ENCODE measurements at regions not wholly inside any gene's neighbourhood (a gene's known extent, or its start where the extent isn't known, plus 50 kb on each side); places are given as distances from the start of the nearest gene placed in this dataset.
A peak's percentile ranks its signal among the peaks of the same experiment; 100 is the strongest.
"Not testable (repeated sequence)": the region's sequence is repeated elsewhere in the genome, so short reads cannot be mapped to it uniquely, and the experiment has no call there.

- H3K4me1 ChIP-seq (ENCODE audit: insufficient read depth, low read length) = no peaks in the 10 kb centered on the region
- H3K9me3 ChIP-seq (ENCODE audit: low read length) = no peaks in the 10 kb centered on the region
- H3K27me3 Mint-ChIP-seq = peaks cover 20 to 36% of the 10 kb centered on the region in 2 donors
- no peaks in the 10 kb centered on the region for H3K4me1 Mint-ChIP-seq
- H3K27ac ChIP-seq (ENCODE audit: low read depth, low read length) = no peak overlapping the region
- H3K27ac Mint-ChIP-seq = no peak overlapping the region
- no peak overlapping the region for H3K4me3 ChIP-seq (ENCODE audit: low read length)
- POLR2A ChIA-PET = no interaction called here
- no peaks in the 10 kb centered on the region for H3K36me3 ChIP-seq (ENCODE audit: insufficient read depth, low read length)
- no peak overlapping the region for H3K4me3 Mint-ChIP-seq
- no peaks in the 10 kb centered on the region for H3K36me3 Mint-ChIP-seq
- CTCF ChIA-PET = no interaction called here
- DNase-seq = no peak
- no peaks in the 10 kb centered on the region for H3K9me3 Mint-ChIP-seq
- no peaks in the 10 kb centered on the region for H3K27me3 ChIP-seq (ENCODE audit: insufficient read depth, low read length, poor library complexity, severe bottlenecking)
These were observed 69.5 kb upstream of the TCL1B start for GRCh38 chr14:95616745-95617144.

GRCh38 chr14:95619785-95620417, 66.3 kb upstream of the TCL1B start:
- H3K27me3 ChIP-seq (ENCODE audit: insufficient read depth, low read length, poor library complexity, severe bottlenecking) = no peaks in the 10 kb centered on the region
- DNase-seq = no peak
- no peaks in the 10 kb centered on the region for H3K9me3 ChIP-seq (ENCODE audit: low read length)
- H3K36me3 Mint-ChIP-seq = no peaks in the 10 kb centered on the region
- H3K4me1 Mint-ChIP-seq = no peaks in the 10 kb centered on the region
- ChIA-PET POLR2A (no interaction called here), CTCF (no interaction called here)
- no peak overlapping the region for H3K4me3 Mint-ChIP-seq
- peaks cover 0 to 4% (median 1%) of the 10 kb centered on the region in 5 donors for H3K9me3 Mint-ChIP-seq
- no peak overlapping the region for H3K27ac ChIP-seq (ENCODE audit: low read depth, low read length)
- no peak overlapping the region for H3K4me3 ChIP-seq (ENCODE audit: low read length)
- H3K27ac Mint-ChIP-seq = peak overlapping the region in 1 of 8 donors; percentile 20
- H3K27me3 Mint-ChIP-seq = peaks cover 11 to 35% of the 10 kb centered on the region in 2 donors
- H3K36me3 ChIP-seq (ENCODE audit: insufficient read depth, low read length) = no peaks in the 10 kb centered on the region
- no peaks in the 10 kb centered on the region for H3K4me1 ChIP-seq (ENCODE audit: insufficient read depth, low read length)

GRCh38 chr14:95620659-95621059, 65.6 kb upstream of the TCL1B start:
- POLR2A ChIA-PET = no interaction called here
- H3K36me3 Mint-ChIP-seq = no peaks in the 10 kb centered on the region
- no peak for DNase-seq
- H3K4me3 Mint-ChIP-seq = peak overlapping the region in 6 of 7 donors; percentile 15 to 82 (median 51)
- CTCF ChIA-PET = no interaction called here
- H3K27ac Mint-ChIP-seq = no peak overlapping the region
- Histone ChIP-seq H3K4me1 (ENCODE audit: insufficient read depth, low read length) (no peaks in the 10 kb centered on the region), H3K4me3 (ENCODE audit: low read length) (no peak overlapping the region), H3K36me3 (ENCODE audit: insufficient read depth, low read length) (no peaks in the 10 kb centered on the region), H3K27ac (ENCODE audit: low read depth, low read length) (no peak overlapping the region), H3K9me3 (ENCODE audit: low read length) (no peaks in the 10 kb centered on the region), H3K27me3 (ENCODE audit: insufficient read depth, low read length, poor library complexity, severe bottlenecking) (no peaks in the 10 kb centered on the region)
- no peaks in the 10 kb centered on the region for H3K4me1 Mint-ChIP-seq
- peaks cover 11 to 41% of the 10 kb centered on the region in 2 donors for H3K27me3 Mint-ChIP-seq
- H3K9me3 Mint-ChIP-seq = peaks cover 0 to 4% (median 1%) of the 10 kb centered on the region in 5 donors

DNA sequence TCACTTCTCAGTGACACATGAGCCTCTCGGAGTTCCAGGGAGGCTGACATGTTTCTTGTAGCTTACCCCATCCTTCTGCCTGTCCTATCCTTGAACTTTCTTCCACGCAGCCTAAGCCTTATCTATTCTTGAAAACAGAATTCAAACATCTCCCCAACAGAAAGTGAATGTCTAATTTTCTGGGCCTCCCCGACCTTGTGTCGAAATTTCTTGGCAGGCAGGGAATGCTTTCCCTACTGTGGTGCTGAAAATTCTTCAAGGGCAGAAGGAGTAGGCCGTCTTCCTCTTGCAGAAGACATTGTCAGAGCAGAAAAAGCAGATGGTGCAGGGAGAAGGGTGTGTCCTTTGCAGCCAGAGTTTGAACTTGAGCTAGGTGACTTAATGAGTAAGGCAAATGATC, 63.0 kb upstream of the TCL1B start:
- H3K27ac Mint-ChIP-seq = no peak overlapping the region
- H3K27me3 Mint-ChIP-seq = peaks cover 11 to 41% of the 10 kb centered on the region in 2 donors
- H3K4me3 Mint-ChIP-seq = no peak overlapping the region
- POLR2A ChIA-PET = no interaction called here
- no peak overlapping the region for H3K4me3 ChIP-seq (ENCODE audit: low read length)
- no peaks in the 10 kb centered on the region for H3K36me3 ChIP-seq (ENCODE audit: insufficient read depth, low read length)
- no peaks in the 10 kb centered on the region for H3K9me3 ChIP-seq (ENCODE audit: low read length)
- peaks cover 0 to 4% (median 1%) of the 10 kb centered on the region in 5 donors for H3K9me3 Mint-ChIP-seq
- no peak overlapping the region for H3K27ac ChIP-seq (ENCODE audit: low read depth, low read length)
- DNase-seq = no peak
- no peaks in the 10 kb centered on the region for H3K27me3 ChIP-seq (ENCODE audit: insufficient read depth, low read length, poor library complexity, severe bottlenecking)
- CTCF ChIA-PET = no interaction called here
- H3K36me3 Mint-ChIP-seq = no peaks in the 10 kb centered on the region
- H3K4me1 Mint-ChIP-seq = no peaks in the 10 kb centered on the region
- H3K4me1 ChIP-seq (ENCODE audit: insufficient read depth, low read length) = no peaks in the 10 kb centered on the region

GRCh38 chr14:95625710-95626109, 60.5 kb upstream of the TCL1B start:
- POLR2A ChIA-PET; H3K27ac ChIP-seq (ENCODE audit: low read depth, low read length); H3K36me3 Mint-ChIP-seq; H3K4me3 ChIP-seq (ENCODE audit: low read length); H3K4me1 Mint-ChIP-seq; DNase-seq; H3K4me1 ChIP-seq (ENCODE audit: insufficient read depth, low read length); H3K4me3 Mint-ChIP-seq; H3K27ac Mint-ChIP-seq; H3K27me3 ChIP-seq (ENCODE audit: insufficient read depth, low read length, poor library complexity, severe bottlenecking); H3K9me3 Mint-ChIP-seq; H3K36me3 ChIP-seq (ENCODE audit: insufficient read depth, low read length); H3K9me3 ChIP-seq (ENCODE audit: low read length): not testable (repeated sequence)
- H3K27me3 Mint-ChIP-seq = peaks cover 6 to 40% of the 10 kb centered on the region in 2 donors
- CTCF ChIA-PET = interaction anchor here (0.6 kb wide), 1 partner anchor 98 kb away, joined by 3 read pairs; no protein-coding TSS in a partner anchor

DNA sequence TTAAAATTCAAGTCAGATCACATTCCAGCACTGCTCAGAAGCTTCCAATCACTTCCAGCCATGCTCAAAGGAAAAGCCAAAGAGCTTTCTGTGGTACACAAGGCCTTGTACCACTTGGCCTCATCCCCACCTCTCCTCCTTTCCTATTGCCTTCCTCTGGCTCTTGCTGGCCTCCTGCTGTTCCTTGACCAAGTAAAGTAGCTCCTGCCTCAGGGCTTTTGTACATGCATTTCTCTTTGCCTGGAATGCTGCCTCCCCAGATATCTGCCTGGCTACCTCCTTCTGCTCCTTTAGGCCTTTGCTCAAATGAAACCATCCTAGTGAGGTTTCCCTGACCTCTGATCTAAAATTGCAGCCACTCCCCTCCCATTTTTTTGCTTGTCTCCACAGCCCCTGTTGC, 51.2 kb upstream of the TCL1B start:
- DNase-seq = no peak
- CTCF ChIA-PET = no interaction called here

More for the DNA sequence above, 51.2 kb upstream of the TCL1B start:
- peaks cover 0 to 5% (median 2%) of the 10 kb centered on the region in 5 donors for H3K9me3 Mint-ChIP-seq
- Histone ChIP-seq H3K4me1 (ENCODE audit: insufficient read depth, low read length) (no peaks in the 10 kb centered on the region), H3K9me3 (ENCODE audit: low read length) (no peaks in the 10 kb centered on the region), H3K36me3 (ENCODE audit: insufficient read depth, low read length) (no peaks in the 10 kb centered on the region), H3K4me3 (ENCODE audit: low read length) (no peak overlapping the region), H3K27me3 (ENCODE audit: insufficient read depth, low read length, poor library complexity, severe bottlenecking) (no peaks in the 10 kb centered on the region), H3K27ac (ENCODE audit: low read depth, low read length) (no peak overlapping the region)
- peaks cover 0 to 2% (median 0%) of the 10 kb centered on the region in 3 donors for H3K36me3 Mint-ChIP-seq
- H3K4me3 Mint-ChIP-seq = no peak overlapping the region
- peaks cover 16 to 41% of the 10 kb centered on the region in 2 donors for H3K27me3 Mint-ChIP-seq
- no peaks in the 10 kb centered on the region for H3K4me1 Mint-ChIP-seq
- H3K27ac Mint-ChIP-seq = no peak overlapping the region
- POLR2A ChIA-PET = no interaction called here
